ENCODE measurements at regions not wholly inside any gene's neighbourhood (a gene's known extent, or its start where the extent isn't known, plus 50 kb on each side); places are given as distances from the start of the nearest gene placed in this dataset.

DNA sequence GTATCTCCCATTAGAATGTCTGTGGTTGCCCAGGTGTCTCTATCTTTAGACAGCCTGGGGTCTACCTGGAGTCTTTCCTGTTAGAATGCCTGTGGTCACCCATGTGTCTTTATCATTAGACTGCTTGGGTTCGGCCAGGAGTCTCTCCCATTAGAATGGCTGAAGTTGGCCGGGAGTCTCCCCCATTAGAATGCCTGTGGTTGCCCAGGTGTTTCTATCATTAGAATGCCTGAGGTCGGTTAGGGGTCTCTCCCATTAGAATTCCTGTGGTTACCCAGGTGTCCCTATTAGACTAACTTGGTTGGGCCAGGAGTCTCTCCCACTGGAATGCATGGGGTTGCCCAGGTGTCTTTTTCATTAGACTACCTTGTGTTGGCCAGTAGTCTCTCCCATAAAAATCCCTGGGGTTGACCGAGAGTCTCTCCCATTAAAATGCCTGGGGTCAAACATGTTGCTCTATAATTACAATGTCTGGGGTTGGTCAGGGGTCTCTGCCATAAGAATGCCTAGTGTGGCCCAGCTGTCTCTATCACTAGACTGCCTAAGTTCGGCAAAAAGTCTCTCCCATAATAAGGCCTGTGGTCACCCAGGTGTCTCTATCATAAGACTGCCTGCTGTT lies 1448.7 kb downstream of the UQCRFS1 start:
- Histone ChIP-seq H3K36me3 (no peaks in the 10 kb centered on the region), H3K4me3 (no peak overlapping the region), H3K9me3 (peaks cover 28 to 65% of the 10 kb centered on the region in 2 donors), H3K27ac (no peak overlapping the region), H3K27me3 (no peaks in the 10 kb centered on the region), H3K4me1 (no peaks in the 10 kb centered on the region)
- TF ChIP-seq POLR2AphosphoS5 (IDR thresholded peaks at IDR 0.05) (no peak), POLR2A (IDR thresholded peaks at IDR 0.05) (no peak)
- TF ChIP-seq, protein P1, sequence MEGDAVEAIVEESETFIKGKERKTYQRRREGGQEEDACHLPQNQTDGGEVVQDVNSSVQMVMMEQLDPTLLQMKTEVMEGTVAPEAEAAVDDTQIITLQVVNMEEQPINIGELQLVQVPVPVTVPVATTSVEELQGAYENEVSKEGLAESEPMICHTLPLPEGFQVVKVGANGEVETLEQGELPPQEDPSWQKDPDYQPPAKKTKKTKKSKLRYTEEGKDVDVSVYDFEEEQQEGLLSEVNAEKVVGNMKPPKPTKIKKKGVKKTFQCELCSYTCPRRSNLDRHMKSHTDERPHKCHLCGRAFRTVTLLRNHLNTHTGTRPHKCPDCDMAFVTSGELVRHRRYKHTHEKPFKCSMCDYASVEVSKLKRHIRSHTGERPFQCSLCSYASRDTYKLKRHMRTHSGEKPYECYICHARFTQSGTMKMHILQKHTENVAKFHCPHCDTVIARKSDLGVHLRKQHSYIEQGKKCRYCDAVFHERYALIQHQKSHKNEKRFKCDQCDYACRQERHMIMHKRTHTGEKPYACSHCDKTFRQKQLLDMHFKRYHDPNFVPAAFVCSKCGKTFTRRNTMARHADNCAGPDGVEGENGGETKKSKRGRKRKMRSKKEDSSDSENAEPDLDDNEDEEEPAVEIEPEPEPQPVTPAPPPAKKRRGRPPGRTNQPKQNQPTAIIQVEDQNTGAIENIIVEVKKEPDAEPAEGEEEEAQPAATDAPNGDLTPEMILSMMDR (IDR thresholded peaks at IDR 0.05), result no peak
- DNase-seq (ENCODE audit: low spot score in 2 of 2), result no peak
- intact Hi-C loops (cut with DNase I; ENCODE audit: low total_unique reads), result no loop called here

DNA sequence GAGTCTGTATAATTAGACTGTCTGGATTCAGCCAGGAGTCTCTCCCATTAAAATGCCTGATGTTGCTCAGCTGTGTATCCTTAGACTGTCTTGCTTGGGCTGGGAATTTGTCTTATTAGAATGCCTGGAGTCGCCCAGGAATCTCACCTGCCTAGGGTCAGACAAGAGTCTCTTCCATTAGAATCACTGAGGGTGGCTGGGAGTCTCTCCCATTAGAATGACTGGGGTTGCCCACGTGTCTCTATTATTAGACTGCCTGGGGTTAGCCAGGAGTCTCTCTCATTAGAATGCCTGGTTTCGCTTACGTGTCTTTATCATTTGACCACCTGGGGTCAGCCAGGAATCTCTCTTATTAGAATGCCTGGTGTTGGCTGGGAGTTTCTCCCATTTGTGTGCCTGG lies 1450.0 kb downstream of the UQCRFS1 start:
- peaks cover 18 to 51% of the 10 kb centered on the region in 2 donors for H3K9me3 ChIP-seq
- no peaks in the 10 kb centered on the region for H3K4me1 ChIP-seq
- no peak for TF ChIP-seq POLR2AphosphoS5 (IDR thresholded peaks at IDR 0.05)
- H3K27ac ChIP-seq, result no peak overlapping the region
- intact Hi-C loops (cut with DNase I; ENCODE audit: low total_unique reads), result no loop called here
- no peaks in the 10 kb centered on the region for H3K36me3 ChIP-seq
- no peak for DNase-seq (ENCODE audit: low spot score in 2 of 2)
- H3K4me3 ChIP-seq, result no peak overlapping the region
- H3K27me3 ChIP-seq, result no peaks in the 10 kb centered on the region

DNA sequence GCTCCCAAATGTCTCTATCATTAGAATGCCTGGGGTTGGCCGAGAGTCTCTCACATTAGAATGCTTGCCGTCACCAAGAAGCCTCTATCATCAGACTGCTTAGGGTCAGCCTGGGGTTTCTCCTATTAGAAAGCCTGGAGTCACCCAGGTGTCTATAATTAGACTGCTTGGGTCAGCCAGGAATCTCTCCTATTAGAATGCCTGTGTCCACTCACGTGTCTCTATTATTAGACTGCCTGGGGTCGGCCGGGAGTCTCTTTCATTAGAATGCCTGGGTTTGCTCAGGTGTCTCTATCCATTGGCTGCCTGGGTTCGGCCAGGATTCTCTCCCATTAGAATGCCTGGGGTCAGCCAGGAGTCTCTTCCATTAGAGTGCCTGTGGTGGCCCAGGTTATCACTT lies 1453.1 kb downstream of the UQCRFS1 start:
- Histone ChIP-seq H3K27me3 (no peaks in the 10 kb centered on the region), H3K36me3 (no peaks in the 10 kb centered on the region), H3K4me1 (no peaks in the 10 kb centered on the region), H3K27ac (no peak overlapping the region), H3K9me3 (peaks cover 10 to 22% of the 10 kb centered on the region in 2 donors), H3K4me3 (no peak overlapping the region)
- DNase-seq (ENCODE audit: low spot score in 2 of 2), result no peak
- TF ChIP-seq POLR2AphosphoS5 (IDR thresholded peaks at IDR 0.05), result no peak
- TF ChIP-seq, protein P1 (IDR thresholded peaks at IDR 0.05), result no peak
- no peak for TF ChIP-seq POLR2A (IDR thresholded peaks at IDR 0.05)
- intact Hi-C loops (cut with DNase I; ENCODE audit: low total_unique reads), result loop anchor here (5.0 kb wide), 1 partner anchor 388 kb away; no protein-coding TSS in a partner anchor

- DNase-seq (ENCODE audit: low spot score in 2 of 2), result no peak
- no peak for TF ChIP-seq POLR2AphosphoS5 (IDR thresholded peaks at IDR 0.05)
- intact Hi-C loops (cut with DNase I; ENCODE audit: low total_unique reads), result loop anchor here (5.0 kb wide), 1 partner anchor 387 kb away; no protein-coding TSS in a partner anchor
- Histone ChIP-seq H3K27me3 (no peaks in the 10 kb centered on the region), H3K9me3 (peaks cover 10 to 16% of the 10 kb centered on the region in 2 donors), H3K4me1 (no peaks in the 10 kb centered on the region), H3K4me3 (no peak overlapping the region), H3K36me3 (no peaks in the 10 kb centered on the region), H3K27ac (no peak overlapping the region)
Measured at GRCh38 chr19:27758626-27759505, 1454.1 kb downstream of the UQCRFS1 start.

GRCh38 chr19:27754700-27755099 lies 1458.3 kb downstream of the UQCRFS1 start:
- Histone ChIP-seq H3K9me3 (no peaks in the 10 kb centered on the region), H3K27me3 (no peaks in the 10 kb centered on the region), H3K4me3 (no peak overlapping the region), H3K36me3 (no peaks in the 10 kb centered on the region), H3K4me1 (no peaks in the 10 kb centered on the region), H3K27ac (no peak overlapping the region)
- TF ChIP-seq POLR2A (IDR thresholded peaks at IDR 0.05), result no peak
- no peak for TF ChIP-seq POLR2AphosphoS5 (IDR thresholded peaks at IDR 0.05)
- TF ChIP-seq, protein P1 (IDR thresholded peaks at IDR 0.05), result no peak
- no peak for DNase-seq (ENCODE audit: low spot score in 2 of 2)
- intact Hi-C loops (cut with DNase I; ENCODE audit: low total_unique reads), result loop anchor here (5.0 kb wide), 1 partner anchor 382 kb away; no protein-coding TSS in a partner anchor

DNA sequence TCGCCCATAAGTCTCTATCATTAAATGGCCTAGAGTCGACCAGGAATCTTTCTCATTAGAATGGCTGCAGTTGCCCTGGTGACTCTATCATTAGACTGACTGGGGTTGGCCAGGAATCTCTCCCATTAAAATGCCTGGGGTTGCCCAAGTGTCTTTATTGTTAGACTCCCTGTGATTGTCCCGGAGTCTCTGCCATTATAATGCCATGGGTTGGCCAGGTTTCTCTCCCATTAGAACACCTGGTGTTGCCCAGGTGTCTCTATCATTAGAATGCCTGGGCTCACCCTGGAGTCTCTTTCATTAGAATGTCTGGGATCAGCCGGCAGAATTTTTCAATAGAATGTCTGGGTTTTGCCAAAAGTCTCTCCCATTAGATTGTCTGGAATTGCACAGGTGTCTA lies 1459.3 kb downstream of the UQCRFS1 start:
- DNase-seq (ENCODE audit: low spot score in 2 of 2), result no peak
- TF ChIP-seq, protein P1 (IDR thresholded peaks at IDR 0.05), result no peak
- TF ChIP-seq POLR2AphosphoS5 (IDR thresholded peaks at IDR 0.05), result no peak
- TF ChIP-seq POLR2A (IDR thresholded peaks at IDR 0.05), result no peak
- no peaks in the 10 kb centered on the region for H3K9me3 ChIP-seq
- H3K36me3 ChIP-seq, result no peaks in the 10 kb centered on the region
- H3K4me1 ChIP-seq, result no peaks in the 10 kb centered on the region
- H3K4me3 ChIP-seq, result no peak overlapping the region
- H3K27me3 ChIP-seq, result no peaks in the 10 kb centered on the region
- H3K27ac ChIP-seq, result no peak overlapping the region
- intact Hi-C loops (cut with DNase I; ENCODE audit: low total_unique reads), result no loop called here
